ENCODE measurements at regions not wholly inside any gene's neighbourhood (a gene's known extent, or its start where the extent isn't known, plus 50 kb on each side); places are given as distances from the start of the nearest gene placed in this dataset.

- no peaks in the 10 kb centered on the region for H3K27me3 ChIP-seq (ENCODE audit: control insufficient read depth, extremely low read depth, insufficient read depth, low read length)
- H3K36me3 ChIP-seq (ENCODE audit: control insufficient read depth in 2 of 2, extremely low read depth in 1 of 2, insufficient read depth in 2 of 2, low read length in 2 of 2), result no peaks in the 10 kb centered on the region
- no peak overlapping the region for H3K9ac ChIP-seq (ENCODE audit: control insufficient read depth, extremely low read depth, insufficient read depth, low read length)
- no peak overlapping the region for H2AFZ ChIP-seq (ENCODE audit: control insufficient read depth, low read length)
- DNase-seq (ENCODE audit: low read depth, low spot score) (no peak), FAIRE-seq (no peak)
- H3K79me2 ChIP-seq (ENCODE audit: control insufficient read depth, insufficient read depth, low read length), result no peaks in the 10 kb centered on the region
- H3K9me1 ChIP-seq (ENCODE audit: control insufficient read depth, extremely low read depth, insufficient read depth, low read length), result no peaks in the 10 kb centered on the region
- no peaks in the 10 kb centered on the region for H3K9me3 ChIP-seq (ENCODE audit: control insufficient read depth, low read depth, low read length)
- no peak overlapping the region for H3K27ac ChIP-seq (ENCODE audit: control insufficient read depth, insufficient read depth, low read length)
- no peaks in the 10 kb centered on the region for H3K4me1 ChIP-seq (ENCODE audit: control insufficient read depth, extremely low read depth, insufficient read depth, low read length)
- dilution Hi-C loops (cut with MboI; ENCODE audit: extremely low pct_ligation_motif_present, low sequenced_read_pairs), result no loop called here
- no peaks in the 10 kb centered on the region for H4K20me1 ChIP-seq (ENCODE audit: control insufficient read depth, extremely low read depth, insufficient read depth, low read length)
- TF ChIP-seq CTCF (optimal IDR thresholded peaks at IDR 0.05 in 1 of 3, IDR thresholded peaks at IDR 0.05 in 1 of 3, conservative IDR thresholded peaks at IDR 0.05 in 1 of 3; ENCODE audit: extremely low read depth in 1 of 3, insufficient read depth in 2 of 3, low read length in 3 of 3), result no peak
- TF ChIP-seq EZH2 (IDR thresholded peaks at IDR 0.05; ENCODE audit: low read length), result no peak
- no peak overlapping the region for H3K4me2 ChIP-seq (ENCODE audit: control insufficient read depth, extremely low read depth, insufficient read depth, low read depth, low read length)
- H3K4me3 ChIP-seq (ENCODE audit: control insufficient read depth in 2 of 3, extremely low read depth in 1 of 3, insufficient read depth in 2 of 3, low read depth in 1 of 3, low read length in 3 of 3), result no peak overlapping the region
Measured at GRCh38 chr6:48183178-48183577, 72.2 kb upstream of the PTCHD4 start.

- Histone ChIP-seq H2AFZ (ENCODE audit: control insufficient read depth, low read length) (no peak overlapping the region), H3K36me3 (ENCODE audit: control insufficient read depth in 2 of 2, extremely low read depth in 1 of 2, insufficient read depth in 2 of 2, low read length in 2 of 2) (no peaks in the 10 kb centered on the region), H3K4me3 (ENCODE audit: control insufficient read depth in 2 of 3, extremely low read depth in 1 of 3, insufficient read depth in 2 of 3, low read depth in 1 of 3, low read length in 3 of 3) (no peak overlapping the region), H3K9me1 (ENCODE audit: control insufficient read depth, extremely low read depth, insufficient read depth, low read length) (no peaks in the 10 kb centered on the region), H3K9ac (ENCODE audit: control insufficient read depth, extremely low read depth, insufficient read depth, low read length) (no peak overlapping the region), H3K27me3 (ENCODE audit: control insufficient read depth, extremely low read depth, insufficient read depth, low read length) (no peaks in the 10 kb centered on the region), H4K20me1 (ENCODE audit: control insufficient read depth, extremely low read depth, insufficient read depth, low read length) (no peaks in the 10 kb centered on the region), H3K9me3 (ENCODE audit: control insufficient read depth, low read depth, low read length) (no peaks in the 10 kb centered on the region), H3K4me1 (ENCODE audit: control insufficient read depth, extremely low read depth, insufficient read depth, low read length) (no peaks in the 10 kb centered on the region), H3K79me2 (ENCODE audit: control insufficient read depth, insufficient read depth, low read length) (no peaks in the 10 kb centered on the region), H3K4me2 (ENCODE audit: control insufficient read depth, extremely low read depth, insufficient read depth, low read depth, low read length) (no peak overlapping the region), H3K27ac (ENCODE audit: control insufficient read depth, insufficient read depth, low read length) (no peak overlapping the region)
- FAIRE-seq, result no peak
- TF ChIP-seq CTCF (optimal IDR thresholded peaks at IDR 0.05 in 1 of 3, IDR thresholded peaks at IDR 0.05 in 1 of 3, conservative IDR thresholded peaks at IDR 0.05 in 1 of 3; ENCODE audit: extremely low read depth in 1 of 3, insufficient read depth in 2 of 3, low read length in 3 of 3), result no peak
- dilution Hi-C loops (cut with MboI; ENCODE audit: extremely low pct_ligation_motif_present, low sequenced_read_pairs), result no loop called here
- DNase-seq (ENCODE audit: low read depth, low spot score), result no peak
Measured at GRCh38 chr6:48178700-48179099, 67.7 kb upstream of the PTCHD4 start.

Data from keratinocyte (primary cell).